HCT116 (cell line): ENCODE measurements at regions not wholly inside any gene's neighbourhood (a gene's known extent, or its start where the extent isn't known, plus 50 kb on each side); places are given as distances from the start of the nearest gene placed in this dataset.

Source experiments
- SIN3A ChIP-seq: IDR thresholded peaks from 2 replicates; pipeline ENCODE4 v1.6.1; 2012; ENCODE audit warnings: low read depth
- TF ChIP-seq, protein P1 (sequence below), 3 experiments: fragments of 200-600 bp in 1 of 3; sonication (generic) in 1 of 3; IDR thresholded peaks in 2 of 3; conservative IDR thresholded peaks in 1 of 3; 2 replicates each; pipeline ENCODE4 v1.5.1; 2012 to 2017; ENCODE audit warnings: low read depth in 2 of 3, low read length in 2 of 3, antibody characterized with exemption in 1 of 3, borderline replicate concordance in 1 of 3, control low read depth in 1 of 3, mild to moderate bottlenecking in 1 of 3, mixed read lengths in 1 of 3, mixed run types in 1 of 3, moderate library complexity in 1 of 3; ENCODE audit not compliant: insufficient read depth in 1 of 3
- TF ChIP-seq, protein P2 (sequence below): IDR thresholded peaks from 2 replicates; pipeline ENCODE4 v1.6.1; 2012; ENCODE audit warnings: low read depth

- TF ChIP-seq, protein P1, sequence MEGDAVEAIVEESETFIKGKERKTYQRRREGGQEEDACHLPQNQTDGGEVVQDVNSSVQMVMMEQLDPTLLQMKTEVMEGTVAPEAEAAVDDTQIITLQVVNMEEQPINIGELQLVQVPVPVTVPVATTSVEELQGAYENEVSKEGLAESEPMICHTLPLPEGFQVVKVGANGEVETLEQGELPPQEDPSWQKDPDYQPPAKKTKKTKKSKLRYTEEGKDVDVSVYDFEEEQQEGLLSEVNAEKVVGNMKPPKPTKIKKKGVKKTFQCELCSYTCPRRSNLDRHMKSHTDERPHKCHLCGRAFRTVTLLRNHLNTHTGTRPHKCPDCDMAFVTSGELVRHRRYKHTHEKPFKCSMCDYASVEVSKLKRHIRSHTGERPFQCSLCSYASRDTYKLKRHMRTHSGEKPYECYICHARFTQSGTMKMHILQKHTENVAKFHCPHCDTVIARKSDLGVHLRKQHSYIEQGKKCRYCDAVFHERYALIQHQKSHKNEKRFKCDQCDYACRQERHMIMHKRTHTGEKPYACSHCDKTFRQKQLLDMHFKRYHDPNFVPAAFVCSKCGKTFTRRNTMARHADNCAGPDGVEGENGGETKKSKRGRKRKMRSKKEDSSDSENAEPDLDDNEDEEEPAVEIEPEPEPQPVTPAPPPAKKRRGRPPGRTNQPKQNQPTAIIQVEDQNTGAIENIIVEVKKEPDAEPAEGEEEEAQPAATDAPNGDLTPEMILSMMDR (IDR thresholded peaks at IDR 0.05 in 2 of 3, conservative IDR thresholded peaks at IDR 0.05 in 1 of 3; ENCODE audit: borderline replicate concordance in 1 of 3, insufficient read depth in 1 of 3, low read depth in 2 of 3, low read length in 2 of 3) = no peak
- TF ChIP-seq, protein P2, sequence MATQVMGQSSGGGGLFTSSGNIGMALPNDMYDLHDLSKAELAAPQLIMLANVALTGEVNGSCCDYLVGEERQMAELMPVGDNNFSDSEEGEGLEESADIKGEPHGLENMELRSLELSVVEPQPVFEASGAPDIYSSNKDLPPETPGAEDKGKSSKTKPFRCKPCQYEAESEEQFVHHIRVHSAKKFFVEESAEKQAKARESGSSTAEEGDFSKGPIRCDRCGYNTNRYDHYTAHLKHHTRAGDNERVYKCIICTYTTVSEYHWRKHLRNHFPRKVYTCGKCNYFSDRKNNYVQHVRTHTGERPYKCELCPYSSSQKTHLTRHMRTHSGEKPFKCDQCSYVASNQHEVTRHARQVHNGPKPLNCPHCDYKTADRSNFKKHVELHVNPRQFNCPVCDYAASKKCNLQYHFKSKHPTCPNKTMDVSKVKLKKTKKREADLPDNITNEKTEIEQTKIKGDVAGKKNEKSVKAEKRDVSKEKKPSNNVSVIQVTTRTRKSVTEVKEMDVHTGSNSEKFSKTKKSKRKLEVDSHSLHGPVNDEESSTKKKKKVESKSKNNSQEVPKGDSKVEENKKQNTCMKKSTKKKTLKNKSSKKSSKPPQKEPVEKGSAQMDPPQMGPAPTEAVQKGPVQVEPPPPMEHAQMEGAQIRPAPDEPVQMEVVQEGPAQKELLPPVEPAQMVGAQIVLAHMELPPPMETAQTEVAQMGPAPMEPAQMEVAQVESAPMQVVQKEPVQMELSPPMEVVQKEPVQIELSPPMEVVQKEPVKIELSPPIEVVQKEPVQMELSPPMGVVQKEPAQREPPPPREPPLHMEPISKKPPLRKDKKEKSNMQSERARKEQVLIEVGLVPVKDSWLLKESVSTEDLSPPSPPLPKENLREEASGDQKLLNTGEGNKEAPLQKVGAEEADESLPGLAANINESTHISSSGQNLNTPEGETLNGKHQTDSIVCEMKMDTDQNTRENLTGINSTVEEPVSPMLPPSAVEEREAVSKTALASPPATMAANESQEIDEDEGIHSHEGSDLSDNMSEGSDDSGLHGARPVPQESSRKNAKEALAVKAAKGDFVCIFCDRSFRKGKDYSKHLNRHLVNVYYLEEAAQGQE = no peak
- TF ChIP-seq SIN3A = no peak
Observed at GRCh38 chr2:220877897-220878296, 694.2 kb downstream of the EPHA4 start.
